Activated naive CD4-positive, alpha-beta T cell treated with anti-CD3 and anti-CD28 coated beads, Interleukin-2, amount 10 ng/mL, durations not matched to agents 7 days and 5 days (primary cell): ENCODE measurements at regions not wholly inside any gene's neighbourhood (a gene's known extent, or its start where the extent isn't known, plus 50 kb on each side); places are given as distances from the start of the nearest gene placed in this dataset.

Source experiments
- CTCF ChIA-PET: fragments of 350-600 bp; sonication (Branson Sonifier 250); formaldehyde crosslinking; loops from one replicate; lab custom pipeline; 2021; ENCODE audit warnings: antibody characterized with exemption; lab: Charles Lee
- DNase-seq: peaks from one replicate; pipeline ENCODE4 v3.0.0-alpha.2; 2020
- H3K27ac Mint-ChIP-seq: one replicate; pipeline ENCODE4 v1.8.0; 2021; ENCODE audit warnings: mild to moderate bottlenecking, moderate library complexity, mixed read lengths
- H3K27me3 Mint-ChIP-seq: one replicate; pipeline ENCODE4 v1.8.0; 2021; ENCODE audit warnings: mild to moderate bottlenecking, mixed read lengths
- H3K36me3 Mint-ChIP-seq: one replicate; pipeline ENCODE4 v1.8.0; 2021; ENCODE audit warnings: mixed read lengths
- H3K4me1 Mint-ChIP-seq: one replicate; pipeline ENCODE4 v1.8.0; 2021; ENCODE audit warnings: mixed read lengths
- H3K4me3 Mint-ChIP-seq: one replicate; pipeline ENCODE4 v1.8.0; 2021; ENCODE audit warnings: mild to moderate bottlenecking, moderate library complexity, mixed read lengths
- H3K9me3 Mint-ChIP-seq: one replicate; pipeline ENCODE4 v1.8.0; 2021; ENCODE audit warnings: mixed read lengths

- Mint-ChIP-seq H3K9me3 (no peaks in the 10 kb centered on the region), H3K27me3 (no peaks in the 10 kb centered on the region), H3K4me3 (no peak overlapping the region), H3K36me3 (no peaks in the 10 kb centered on the region), H3K27ac (no peak overlapping the region), H3K4me1 (no peaks in the 10 kb centered on the region)
- no peak for DNase-seq
- CTCF ChIA-PET: no interaction called here
Observed at GRCh38 chr13:103203735-103204330, 137.6 kb upstream of the SLC10A2 start.

- Mint-ChIP-seq H3K27me3 (no peaks in the 10 kb centered on the region), H3K9me3 (no peaks in the 10 kb centered on the region)
- CTCF ChIA-PET: no interaction called here
Observed at GRCh38 chr13:103200118-103200885, 134.1 kb upstream of the SLC10A2 start.

GRCh38 chr13:103199380-103200088 lies 133.3 kb upstream of the SLC10A2 start:
- Mint-ChIP-seq H3K4me1 (no peaks in the 10 kb centered on the region), H3K36me3 (no peaks in the 10 kb centered on the region), H3K27ac (no peak overlapping the region), H3K27me3 (no peaks in the 10 kb centered on the region), H3K4me3 (no peak overlapping the region), H3K9me3 (no peaks in the 10 kb centered on the region)
- CTCF ChIA-PET: no interaction called here
- no peak for DNase-seq

More at GRCh38 chr13:103200118-103200885, 134.1 kb upstream of the SLC10A2 start:
- no peak for DNase-seq
- H3K4me3 Mint-ChIP-seq: no peak overlapping the region
- H3K27ac Mint-ChIP-seq: no peak overlapping the region
- H3K4me1 Mint-ChIP-seq: no peaks in the 10 kb centered on the region
- H3K36me3 Mint-ChIP-seq: no peaks in the 10 kb centered on the region

DNA sequence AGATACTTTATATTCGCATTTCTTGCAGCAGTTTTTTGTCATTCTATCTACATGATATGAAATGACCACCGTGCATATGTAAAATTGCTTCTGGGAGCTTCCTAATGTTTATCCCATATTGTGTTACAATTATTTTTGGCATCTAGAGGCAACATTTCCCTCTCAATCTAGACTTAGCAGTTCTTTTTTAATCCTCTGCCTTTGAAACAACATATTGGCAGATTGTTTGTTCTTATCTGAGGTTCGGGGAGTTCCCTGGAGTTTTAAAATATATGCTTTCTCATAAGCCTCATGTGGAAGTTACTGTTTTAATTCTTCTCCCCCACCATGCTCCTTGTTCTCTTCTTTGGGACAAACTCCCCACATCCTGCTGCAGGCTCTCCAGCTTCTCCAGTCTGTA lies 130.1 kb upstream of the SLC10A2 start:
- H3K9me3 Mint-ChIP-seq: no peaks in the 10 kb centered on the region
- no peak overlapping the region for H3K4me3 Mint-ChIP-seq
- H3K4me1 Mint-ChIP-seq: no peaks in the 10 kb centered on the region
- no peaks in the 10 kb centered on the region for H3K27me3 Mint-ChIP-seq
- no peak overlapping the region for H3K27ac Mint-ChIP-seq
- DNase-seq: no peak
- H3K36me3 Mint-ChIP-seq: no peaks in the 10 kb centered on the region
- CTCF ChIA-PET: no interaction called here

- no peaks in the 10 kb centered on the region for H3K9me3 Mint-ChIP-seq
- no peak overlapping the region for H3K27ac Mint-ChIP-seq
- no peak overlapping the region for H3K4me3 Mint-ChIP-seq
- H3K27me3 Mint-ChIP-seq: no peaks in the 10 kb centered on the region
- no peaks in the 10 kb centered on the region for H3K4me1 Mint-ChIP-seq
- CTCF ChIA-PET: no interaction called here
- no peaks in the 10 kb centered on the region for H3K36me3 Mint-ChIP-seq
- DNase-seq: no peak
Observed at GRCh38 chr13:103195762-103196161, 129.5 kb upstream of the SLC10A2 start.

DNA sequence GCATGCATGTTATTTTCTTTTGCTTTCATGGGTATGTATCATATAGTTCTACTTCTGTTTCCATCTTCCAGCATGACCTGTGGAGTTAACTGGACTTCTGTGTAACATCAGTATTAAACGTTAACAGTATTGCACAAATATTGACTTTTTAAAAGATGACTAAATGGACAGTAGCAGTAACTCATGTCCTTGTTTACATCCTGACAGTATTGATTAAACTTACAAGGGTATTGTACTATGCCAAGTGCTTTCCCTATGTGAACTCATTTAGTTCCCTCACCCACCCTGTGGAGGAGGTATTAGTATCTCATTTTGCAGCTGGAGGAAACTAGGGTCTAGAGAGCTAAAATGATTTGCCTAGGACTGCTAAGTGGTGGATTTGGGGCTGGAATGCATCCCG lies 128.7 kb upstream of the SLC10A2 start:
- no peaks in the 10 kb centered on the region for H3K27me3 Mint-ChIP-seq
- no peak overlapping the region for H3K27ac Mint-ChIP-seq
- H3K4me3 Mint-ChIP-seq: no peak overlapping the region
- no peaks in the 10 kb centered on the region for H3K36me3 Mint-ChIP-seq
- H3K4me1 Mint-ChIP-seq: no peaks in the 10 kb centered on the region
- CTCF ChIA-PET: interaction anchor here (0.6 kb wide), 1 partner anchor 21 kb away, joined by 3 read pairs; no protein-coding TSS in a partner anchor
- H3K9me3 Mint-ChIP-seq: no peaks in the 10 kb centered on the region
- DNase-seq: no peak

DNA sequence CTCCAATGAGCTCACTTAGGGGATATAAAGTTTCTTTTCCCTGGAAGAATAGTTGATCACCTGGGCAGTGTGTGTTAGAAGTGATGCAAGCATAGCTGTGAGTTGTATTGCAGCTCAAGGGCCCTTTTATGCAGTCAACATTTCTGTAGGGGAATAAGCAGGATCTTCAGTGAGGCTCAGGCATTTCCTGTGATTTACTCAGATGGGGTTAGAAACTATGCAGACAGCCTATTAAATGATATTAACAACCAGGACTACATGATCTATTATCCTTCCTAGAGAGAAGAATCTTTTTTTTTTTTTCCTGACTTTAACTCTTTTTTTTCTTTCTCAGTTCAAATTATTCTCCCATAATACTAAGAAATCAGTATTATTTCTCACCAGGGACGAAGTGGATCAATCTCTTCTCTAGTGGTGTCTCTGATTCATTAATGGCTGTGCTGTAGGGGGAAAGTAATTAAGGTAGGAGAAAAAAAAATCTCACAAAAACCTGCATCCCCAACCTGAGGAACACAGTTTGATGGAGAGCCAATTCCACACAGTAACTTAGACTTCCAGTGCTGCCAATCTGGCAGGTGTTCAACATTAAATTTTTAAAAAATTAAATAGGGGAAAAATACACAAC lies 126.4 kb upstream of the SLC10A2 start:
- Mint-ChIP-seq H3K4me1 (no peaks in the 10 kb centered on the region), H3K9me3 (no peaks in the 10 kb centered on the region), H3K4me3 (no peak overlapping the region), H3K27me3 (no peaks in the 10 kb centered on the region), H3K36me3 (no peaks in the 10 kb centered on the region), H3K27ac (no peak overlapping the region)
- CTCF ChIA-PET: no interaction called here
- DNase-seq: no peak

- Mint-ChIP-seq H3K27me3 (no peaks in the 10 kb centered on the region), H3K27ac (no peak overlapping the region), H3K4me3 (no peak overlapping the region), H3K36me3 (no peaks in the 10 kb centered on the region), H3K4me1 (no peaks in the 10 kb centered on the region), H3K9me3 (no peaks in the 10 kb centered on the region)
- CTCF ChIA-PET: no interaction called here
- DNase-seq: no peak
Observed at GRCh38 chr13:103190841-103191240, 124.6 kb upstream of the SLC10A2 start.

DNA sequence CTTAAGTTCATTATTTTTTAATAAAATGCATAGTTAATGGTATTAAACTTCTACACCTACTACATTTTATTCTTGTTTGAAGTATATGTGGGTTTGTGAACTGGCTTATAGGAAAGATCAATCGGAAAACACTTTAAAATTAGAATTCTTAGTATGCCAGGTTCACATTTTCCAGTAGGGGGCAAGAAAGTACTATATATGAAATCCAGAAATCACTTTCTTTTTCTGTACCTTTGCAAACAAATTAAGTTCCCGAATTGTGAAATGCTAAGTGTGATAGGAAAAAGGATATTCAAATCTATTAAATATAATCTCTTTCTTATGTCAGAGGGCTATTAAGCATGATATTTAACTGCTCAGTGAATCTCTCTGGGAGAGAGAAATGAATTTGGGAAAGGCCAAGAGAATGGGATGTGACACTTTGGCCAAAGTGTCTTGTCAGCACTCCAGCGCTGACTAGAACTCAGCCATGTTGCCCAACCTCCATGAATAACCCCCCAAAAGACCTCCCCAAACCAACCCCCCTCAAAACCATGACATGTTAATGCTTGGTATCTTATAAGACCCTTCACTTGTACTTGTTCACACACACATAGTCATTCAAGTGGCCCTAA lies 122.6 kb upstream of the SLC10A2 start:
- CTCF ChIA-PET: no interaction called here
- H3K4me3 Mint-ChIP-seq: no peak overlapping the region

GRCh38 chr13:103187721-103188156 lies 121.5 kb upstream of the SLC10A2 start:
- Mint-ChIP-seq H3K27ac (no peak overlapping the region), H3K36me3 (no peaks in the 10 kb centered on the region), H3K4me1 (no peaks in the 10 kb centered on the region), H3K9me3 (no peaks in the 10 kb centered on the region), H3K27me3 (no peaks in the 10 kb centered on the region), H3K4me3 (no peak overlapping the region)
- CTCF ChIA-PET: no interaction called here
- DNase-seq: no peak

More for the DNA sequence above, 122.6 kb upstream of the SLC10A2 start:
- no peaks in the 10 kb centered on the region for H3K4me1 Mint-ChIP-seq
- no peak overlapping the region for H3K27ac Mint-ChIP-seq
- DNase-seq: no peak
- H3K36me3 Mint-ChIP-seq: no peaks in the 10 kb centered on the region
- no peaks in the 10 kb centered on the region for H3K9me3 Mint-ChIP-seq
- H3K27me3 Mint-ChIP-seq: no peaks in the 10 kb centered on the region

DNA sequence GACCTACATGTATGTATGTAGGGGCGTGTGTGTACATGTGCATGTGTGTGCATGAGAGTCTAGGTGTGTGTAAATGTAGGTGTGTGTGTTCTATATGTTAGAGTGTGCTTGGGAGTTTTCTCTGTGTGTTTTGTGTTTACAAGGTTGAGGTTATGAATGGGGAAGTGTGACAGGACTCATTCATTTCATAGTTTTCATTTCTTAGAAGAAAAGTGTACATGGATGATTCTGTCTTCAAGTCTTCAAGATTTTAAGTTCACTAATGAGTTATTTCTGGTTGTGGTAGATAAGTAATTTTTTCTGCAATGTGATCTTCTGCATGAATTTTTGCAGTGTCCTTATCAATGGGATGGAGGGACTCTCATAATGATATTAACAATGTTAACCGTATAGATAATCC lies 118.2 kb upstream of the SLC10A2 start:
- Mint-ChIP-seq H3K9me3 (no peaks in the 10 kb centered on the region), H3K27me3 (no peaks in the 10 kb centered on the region), H3K4me3 (no peak overlapping the region), H3K36me3 (no peaks in the 10 kb centered on the region), H3K27ac (no peak overlapping the region), H3K4me1 (no peaks in the 10 kb centered on the region)
- CTCF ChIA-PET: no interaction called here
- no peak for DNase-seq

DNA sequence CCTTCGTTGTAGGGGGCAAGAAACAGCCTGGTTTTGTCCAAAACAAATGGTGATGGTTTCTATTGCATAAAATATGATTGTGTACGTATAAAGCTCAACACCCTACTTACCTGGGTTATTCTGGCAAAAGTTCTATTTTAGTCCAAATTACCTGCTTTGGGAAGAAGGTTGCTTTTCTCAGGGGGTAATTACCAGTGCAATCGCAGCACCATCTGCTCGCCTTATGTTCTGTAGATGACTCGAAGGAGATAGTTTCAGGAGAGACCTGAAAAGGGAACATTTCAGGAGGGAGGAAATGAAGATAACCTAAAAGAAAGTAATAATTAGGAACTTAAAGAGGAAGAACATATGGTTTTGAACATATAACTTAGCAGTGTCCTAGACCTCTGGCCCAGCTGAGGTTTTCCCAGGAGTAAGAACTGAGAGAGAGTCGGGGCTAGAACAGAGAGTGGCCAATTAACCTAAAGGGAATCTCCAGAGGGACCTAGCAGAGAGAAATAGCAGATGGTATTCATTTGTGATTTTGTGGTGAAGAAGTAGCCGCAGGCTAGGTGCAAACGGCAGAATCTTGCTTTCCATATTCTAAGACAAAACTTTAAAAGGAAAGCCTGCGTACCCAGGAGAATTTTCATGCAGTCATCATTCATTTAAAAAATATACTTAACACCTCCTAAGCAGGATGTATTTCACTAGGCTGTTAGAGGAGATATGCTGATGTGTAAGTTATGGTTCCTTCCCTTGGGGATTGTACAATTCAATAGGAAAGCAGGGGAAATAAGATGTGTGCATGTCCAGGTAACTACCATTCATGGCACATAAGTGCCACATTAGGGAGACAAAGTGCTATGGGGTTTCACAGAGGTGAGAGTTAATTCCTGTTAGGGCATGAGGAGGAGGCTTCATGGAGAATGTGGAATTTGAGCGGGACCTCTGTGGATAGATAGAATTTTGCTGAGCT lies 113.0 kb upstream of the SLC10A2 start:
- CTCF ChIA-PET: no interaction called here
- no peak overlapping the region for H3K27ac Mint-ChIP-seq
- no peaks in the 10 kb centered on the region for H3K36me3 Mint-ChIP-seq
- H3K4me1 Mint-ChIP-seq: no peaks in the 10 kb centered on the region
- no peak overlapping the region for H3K4me3 Mint-ChIP-seq
- no peaks in the 10 kb centered on the region for H3K27me3 Mint-ChIP-seq
- H3K9me3 Mint-ChIP-seq: no peaks in the 10 kb centered on the region
- no peak for DNase-seq

DNA sequence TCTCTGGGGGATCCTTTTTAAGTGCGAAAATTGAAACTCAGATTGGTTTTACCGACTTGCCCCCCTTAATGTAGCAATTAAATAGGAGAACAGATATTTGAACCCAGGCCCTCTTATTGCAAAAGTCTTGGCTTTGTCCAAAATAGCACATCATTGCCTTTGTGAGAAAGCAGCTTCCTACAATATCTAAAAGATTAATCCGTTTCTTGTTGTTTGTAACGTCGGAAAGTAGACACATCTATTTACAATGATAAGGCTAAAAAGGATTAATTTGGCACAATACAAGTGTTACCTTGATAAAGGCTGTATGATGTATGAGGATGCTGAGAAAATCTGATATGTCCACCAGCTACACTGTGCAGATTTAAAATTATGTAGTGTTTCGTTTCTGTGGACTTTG lies 108.7 kb upstream of the SLC10A2 start:
- Mint-ChIP-seq H3K27me3 (no peaks in the 10 kb centered on the region), H3K36me3 (no peaks in the 10 kb centered on the region), H3K9me3 (no peaks in the 10 kb centered on the region), H3K4me1 (no peaks in the 10 kb centered on the region), H3K4me3 (no peak overlapping the region), H3K27ac (no peak overlapping the region)
- no peak for DNase-seq
- CTCF ChIA-PET: no interaction called here
